K562 (cell line): ENCODE measurements at regions not wholly inside any gene's neighbourhood (a gene's known extent, or its start where the extent isn't known, plus 50 kb on each side); places are given as distances from the start of the nearest gene placed in this dataset.

Source experiments
- ARID3B ChIP-seq: fragments of 250-450 bp; sonication (Bioruptor Pico); IDR thresholded peaks from 2 replicates; pipeline ENCODE4 v1.4.0; 2020; ENCODE audit warnings: borderline replicate concordance
- CTBP1 ChIP-seq: fragments of 450-650 bp; IDR thresholded peaks from 2 replicates; pipeline ENCODE4 v1.6.1; 2016; ENCODE audit warnings: borderline replicate concordance
- DPF2 ChIP-seq: fragments of 450-650 bp; IDR thresholded peaks from 2 replicates; pipeline ENCODE4 v1.6.1; 2016
- EHMT2 ChIP-seq: fragments of 450-650 bp; IDR thresholded peaks from 2 replicates; pipeline ENCODE4 v1.6.1; 2018; ENCODE audit warnings: antibody characterized with exemption
- ELF2 ChIP-seq: fragments of 250-450 bp; sonication (Bioruptor Pico); IDR thresholded peaks from 2 replicates; pipeline ENCODE4 v1.5.0; 2021; ENCODE audit warnings: mild to moderate bottlenecking
- RUNX1 ChIP-seq: sonication (generic); IDR thresholded peaks from 2 replicates; pipeline ENCODE4 v1.6.1; 2016; ENCODE audit warnings: antibody characterized with exemption, low read depth
- SRF ChIP-seq, 2 experiments: fragments of 250-450, 450-650 bp in 1 of 2; sonication (Bioruptor Pico) in 1 of 2; sonication (generic) in 1 of 2; formaldehyde crosslinking; IDR thresholded peaks; 2 replicates each; pipeline versions ENCODE4 v1.5.0 to v1.5.1; 2020 to 2022; ENCODE audit warnings: mild to moderate bottlenecking in 1 of 2, missing genetic modification reagents in 1 of 2
- TBP ChIP-seq: optimal IDR thresholded peaks from 2 replicates; pipeline ENCODE3; 2011; ENCODE audit warnings: low read depth, low read length, improper control_type of control experiment
- TRIM24 ChIP-seq, 2 experiments: fragments of 450-650 bp; IDR thresholded peaks; 2 replicates each; pipeline ENCODE4 v1.6.1; 2016
- ZFP36 ChIP-seq: fragments of 150-350 bp; IDR thresholded peaks from 2 replicates; pipeline ENCODE4 v1.6.1; 2018; ENCODE audit warnings: low read length, low read depth; ENCODE audit not compliant: partially characterized antibody
- TF ChIP-seq, protein P1 (sequence below), 2 experiments: IDR thresholded peaks; 2 replicates each; pipeline ENCODE4 v1.6.1; 2012; ENCODE audit warnings: improper control_type of control experiment in 2 of 2, low read depth in 2 of 2, low read length in 2 of 2, borderline replicate concordance in 1 of 2
- TF ChIP-seq, protein P2 (sequence below): fragments of 450-650 bp; IDR thresholded peaks from 2 replicates; pipeline ENCODE4 v1.6.1; 2016; ENCODE audit warnings: borderline replicate concordance

- TF ChIP-seq, protein P1, sequence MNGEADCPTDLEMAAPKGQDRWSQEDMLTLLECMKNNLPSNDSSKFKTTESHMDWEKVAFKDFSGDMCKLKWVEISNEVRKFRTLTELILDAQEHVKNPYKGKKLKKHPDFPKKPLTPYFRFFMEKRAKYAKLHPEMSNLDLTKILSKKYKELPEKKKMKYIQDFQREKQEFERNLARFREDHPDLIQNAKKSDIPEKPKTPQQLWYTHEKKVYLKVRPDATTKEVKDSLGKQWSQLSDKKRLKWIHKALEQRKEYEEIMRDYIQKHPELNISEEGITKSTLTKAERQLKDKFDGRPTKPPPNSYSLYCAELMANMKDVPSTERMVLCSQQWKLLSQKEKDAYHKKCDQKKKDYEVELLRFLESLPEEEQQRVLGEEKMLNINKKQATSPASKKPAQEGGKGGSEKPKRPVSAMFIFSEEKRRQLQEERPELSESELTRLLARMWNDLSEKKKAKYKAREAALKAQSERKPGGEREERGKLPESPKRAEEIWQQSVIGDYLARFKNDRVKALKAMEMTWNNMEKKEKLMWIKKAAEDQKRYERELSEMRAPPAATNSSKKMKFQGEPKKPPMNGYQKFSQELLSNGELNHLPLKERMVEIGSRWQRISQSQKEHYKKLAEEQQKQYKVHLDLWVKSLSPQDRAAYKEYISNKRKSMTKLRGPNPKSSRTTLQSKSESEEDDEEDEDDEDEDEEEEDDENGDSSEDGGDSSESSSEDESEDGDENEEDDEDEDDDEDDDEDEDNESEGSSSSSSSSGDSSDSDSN (IDR thresholded peaks at IDR 0.05; ENCODE audit: borderline replicate concordance in 1 of 2, low read depth in 2 of 2, low read length in 2 of 2): no peak
- TF ChIP-seq DPF2 (no peak), ZFP36 (no peak), CTBP1 (no peak), SRF (CRISPR knock-in tag; IDR thresholded peaks at IDR 0.05) (no peak), ARID3B (CRISPR knock-in tag) (no peak), RUNX1 (no peak), ELF2 (no peak), TRIM24 (IDR thresholded peaks at IDR 0.05) (no peak), EHMT2 (no peak), TBP (no peak)
- TF ChIP-seq, protein P2, sequence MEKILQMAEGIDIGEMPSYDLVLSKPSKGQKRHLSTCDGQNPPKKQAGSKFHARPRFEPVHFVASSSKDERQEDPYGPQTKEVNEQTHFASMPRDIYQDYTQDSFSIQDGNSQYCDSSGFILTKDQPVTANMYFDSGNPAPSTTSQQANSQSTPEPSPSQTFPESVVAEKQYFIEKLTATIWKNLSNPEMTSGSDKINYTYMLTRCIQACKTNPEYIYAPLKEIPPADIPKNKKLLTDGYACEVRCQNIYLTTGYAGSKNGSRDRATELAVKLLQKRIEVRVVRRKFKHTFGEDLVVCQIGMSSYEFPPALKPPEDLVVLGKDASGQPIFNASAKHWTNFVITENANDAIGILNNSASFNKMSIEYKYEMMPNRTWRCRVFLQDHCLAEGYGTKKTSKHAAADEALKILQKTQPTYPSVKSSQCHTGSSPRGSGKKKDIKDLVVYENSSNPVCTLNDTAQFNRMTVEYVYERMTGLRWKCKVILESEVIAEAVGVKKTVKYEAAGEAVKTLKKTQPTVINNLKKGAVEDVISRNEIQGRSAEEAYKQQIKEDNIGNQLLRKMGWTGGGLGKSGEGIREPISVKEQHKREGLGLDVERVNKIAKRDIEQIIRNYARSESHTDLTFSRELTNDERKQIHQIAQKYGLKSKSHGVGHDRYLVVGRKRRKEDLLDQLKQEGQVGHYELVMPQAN: no peak
- TF ChIP-seq, all 486 proteins: peak for 0
Observed at GRCh38 chr5:6212244-6212643, 166.1 kb downstream of the MED10 start (continued).
